IMR-90 (cell line): ENCODE measurements at regions not wholly inside any gene's neighbourhood (a gene's known extent, or its start where the extent isn't known, plus 50 kb on each side); places are given as distances from the start of the nearest gene placed in this dataset.

Experiments used
- ATAC-seq: fragments of 200-7000 bp; cut with Tn5 transposase; 2 replicates; pipeline ENCODE4 v1.9.1; 2020; ENCODE audit warnings: low read depth, mild to moderate bottlenecking, moderate library complexity
- BruUV-seq: library from RNA; stranded (reverse); fragments of 400-500 nt; replicated peaks from 2 replicates; lab custom pipeline; 2021; lab: Mats Ljungman, UMichigan
- CTCF ChIA-PET: fragments of 300-600 bp; formaldehyde crosslinking; extraction: SDS; loops from one replicate; lab custom pipeline; 2021; ENCODE audit warnings: antibody characterized with exemption; lab: Yijun Ruan, JAX
- POLR2A ChIA-PET: fragments of 300-600 bp; sonication (Branson Sonifier 250); formaldehyde crosslinking; loops from one replicate; lab custom pipeline; 2022; ENCODE audit warnings: antibody characterized with exemption; ENCODE audit not compliant: unreplicated experiment; lab: Charles Lee
- DNase-seq: peaks from one replicate; pipeline ENCODE4 v3.0.0; 2013
- H2AFZ ChIP-seq: replicated peaks from 2 replicates; pipeline ENCODE3; 2013; ENCODE audit warnings: low read length, mild to moderate bottlenecking; ENCODE audit not compliant: poor library complexity
- H2AK5ac ChIP-seq: 2 replicates; pipeline ENCODE4 v1.6.1; 2013; ENCODE audit warnings: low read depth, low read length, inconsistent platforms
- H2AK9ac ChIP-seq: replicated peaks from 2 replicates; pipeline ENCODE3; 2013; ENCODE audit warnings: mild to moderate bottlenecking, low read depth, low read length, moderate library complexity; ENCODE audit not compliant: poor library complexity
- H2BK120ac ChIP-seq: 2 replicates; pipeline ENCODE4 v1.6.1; 2013; ENCODE audit warnings: low read depth, low read length, inconsistent platforms
- H2BK15ac ChIP-seq: 3 replicates; pipeline ENCODE4 v1.6.1; 2013; ENCODE audit warnings: low read depth, low read length, inconsistent platforms
- H2BK20ac ChIP-seq: 2 replicates; pipeline ENCODE4 v1.6.1; 2013; ENCODE audit warnings: low read depth, mild to moderate bottlenecking, inconsistent platforms, low read length, moderate library complexity
- H2BK5ac ChIP-seq: 2 replicates; pipeline ENCODE4 v1.6.1; 2013; ENCODE audit warnings: mild to moderate bottlenecking, low read depth, low read length, inconsistent platforms; ENCODE audit not compliant: poor library complexity, severe bottlenecking
- H3K14ac ChIP-seq: replicated peaks from 2 replicates; pipeline ENCODE4 v1.6.1; 2013; ENCODE audit warnings: low read depth, low read length, inconsistent platforms
- H3K18ac ChIP-seq: 2 replicates; pipeline ENCODE4 v1.6.1; 2013; ENCODE audit warnings: low read depth, low read length, control low read depth
- H3K23ac ChIP-seq: 2 replicates; pipeline ENCODE4 v1.6.1; 2013; ENCODE audit warnings: low read depth, low read length, inconsistent platforms
- H3K27ac ChIP-seq: 2 replicates; pipeline ENCODE4 v1.5.1; 2013; ENCODE audit warnings: mild to moderate bottlenecking, control low read depth, low read length; ENCODE audit not compliant: insufficient read depth
- H3K27me3 ChIP-seq: 2 replicates; pipeline ENCODE4 v1.6.1; 2013; ENCODE audit warnings: low read length; ENCODE audit not compliant: control insufficient read depth, insufficient read depth
- H3K36me3 ChIP-seq: 2 replicates; pipeline ENCODE4 v1.6.1; 2013; ENCODE audit warnings: low read length, mixed read lengths; ENCODE audit not compliant: control insufficient read depth, insufficient read depth
- H3K4ac ChIP-seq: 2 replicates; pipeline ENCODE4 v1.6.1; 2013; ENCODE audit warnings: low read depth, low read length, inconsistent platforms
- H3K4me1 ChIP-seq: 2 replicates; pipeline ENCODE4 v1.6.1; 2013; ENCODE audit warnings: low read length, mixed read lengths; ENCODE audit not compliant: control insufficient read depth, insufficient read depth
- H3K4me2 ChIP-seq: 2 replicates; pipeline ENCODE4 v1.6.1; 2013; ENCODE audit warnings: low read depth, mild to moderate bottlenecking, control low read depth, low read length, moderate library complexity
- H3K4me3 ChIP-seq: 2 replicates; pipeline ENCODE4 v1.5.1; 2013; ENCODE audit warnings: low read depth, mild to moderate bottlenecking, control low read depth, low read length, moderate library complexity; ENCODE audit not compliant: insufficient read depth
- H3K56ac ChIP-seq: 2 replicates; pipeline ENCODE4 v1.6.1; 2013; ENCODE audit warnings: low read length, inconsistent platforms; ENCODE audit not compliant: insufficient read depth; ENCODE audit errors: extremely low read depth
- H3K79me1 ChIP-seq, 2 experiments: 2 replicates each; pipeline ENCODE4 v1.6.1; 2013; ENCODE audit warnings: low read length in 2 of 2, inconsistent platforms in 1 of 2, low read depth in 1 of 2
- H3K9ac ChIP-seq: 2 replicates; pipeline ENCODE4 v1.6.1; 2013; ENCODE audit warnings: low read depth, low read length, control low read depth
- H3K9me1 ChIP-seq: 2 replicates; pipeline ENCODE4 v1.6.1; 2013; ENCODE audit warnings: low read length, inconsistent platforms; ENCODE audit not compliant: insufficient read depth
- H3K9me3 ChIP-seq: 2 replicates; pipeline ENCODE4 v1.6.1; 2013; ENCODE audit warnings: low read length; ENCODE audit not compliant: control insufficient read depth, insufficient read depth
- H4K20me1 ChIP-seq: 2 replicates; pipeline ENCODE4 v1.6.1; 2013; ENCODE audit warnings: low read length, inconsistent platforms; ENCODE audit not compliant: insufficient read depth
- H4K5ac ChIP-seq: 2 replicates; pipeline ENCODE4 v1.6.1; 2013; ENCODE audit warnings: mild to moderate bottlenecking, low read depth, low read length, control low read depth
- H4K8ac ChIP-seq, 2 experiments: 2 replicates each; pipeline ENCODE4 v1.6.1; 2013; ENCODE audit warnings: low read depth in 2 of 2, low read length in 2 of 2, control low read depth in 1 of 2, inconsistent platforms in 1 of 2
- H4K91ac ChIP-seq: 2 replicates; pipeline ENCODE4 v1.6.1; 2013; ENCODE audit warnings: low read depth, low read length, inconsistent platforms; ENCODE audit not compliant: insufficient read depth
- CEBPB ChIP-seq: IDR thresholded peaks from 2 replicates; pipeline ENCODE4 v1.6.1; 2012; ENCODE audit warnings: low read depth, low read length, improper control_type of control experiment
- CHD1 ChIP-seq: IDR thresholded peaks from 2 replicates; pipeline ENCODE4 v1.6.1; 2012; ENCODE audit warnings: low read depth, low read length, improper control_type of control experiment
- FOS ChIP-seq: fragments of 150-350 bp; IDR thresholded peaks from 2 replicates; pipeline ENCODE4 v1.6.1; 2016; ENCODE audit warnings: low read depth, low read length
- POLR2A ChIP-seq: IDR thresholded peaks from 2 replicates; pipeline ENCODE4 v1.6.1; 2012; ENCODE audit warnings: mild to moderate bottlenecking, low read depth, low read length
- RAD21 ChIP-seq: IDR thresholded peaks from 2 replicates; pipeline ENCODE4 v1.6.1; 2012; ENCODE audit warnings: low read length, improper control_type of control experiment
- RFX5 ChIP-seq: IDR thresholded peaks from 2 replicates; pipeline ENCODE4 v1.8.0; 2012; ENCODE audit warnings: low read depth, mild to moderate bottlenecking, low read length, moderate library complexity
- SMC3 ChIP-seq: fragments of 150-350 bp; IDR thresholded peaks from 2 replicates; pipeline ENCODE4 v1.6.1; 2016; ENCODE audit warnings: low read depth, mild to moderate bottlenecking, antibody characterized with exemption, low read length, moderate library complexity
- WGBS, 2 experiments: methylation state at CpG; one replicate each; pipeline versions ENCODE4 v1.1.5 to v1.1.7; 2013; ENCODE audit warnings: missing lambda C conversion rate in 2 of 2; ENCODE audit not compliant: insufficient read length in 1 of 2; ENCODE audit errors: extremely low coverage in 2 of 2; 5-methylcytosine and 5-hydroxymethylcytosine counted together
- dilution Hi-C: fragments of 300-500 bp; cut with HindIII; formaldehyde crosslinking; loops from one replicate; pipeline ENCODE4 v1.14.3; 2018; ENCODE audit warnings: low sequenced_read_pairs; ENCODE audit not compliant: unreplicated experiment
- in situ Hi-C: fragments of 300-500 bp; cut with MboI; formaldehyde crosslinking; loops from 3 replicates; pipeline ENCODE4 v1.14.3; 2019; ENCODE audit warnings: low sequenced_read_pairs, inconsistent platforms, mixed read lengths
- intact Hi-C: fragments of 100-400 bp; cut with micrococcal nuclease; formaldehyde crosslinking; loops from 2 replicates; pipeline ENCODE4 v1.10.0; 2022
- TF ChIP-seq, protein P1 (sequence below): fragments of 150-350 bp; IDR thresholded peaks from 2 replicates; pipeline ENCODE4 v1.6.1; 2017; ENCODE audit warnings: mild to moderate bottlenecking, antibody characterized with exemption, low read length, low read depth
- TF ChIP-seq, protein P2 (sequence below): conservative IDR thresholded peaks from 2 replicates; pipeline ENCODE4 v1.5.1; 2012; ENCODE audit warnings: mild to moderate bottlenecking, low read depth, low read length, improper control_type of control experiment

DNA sequence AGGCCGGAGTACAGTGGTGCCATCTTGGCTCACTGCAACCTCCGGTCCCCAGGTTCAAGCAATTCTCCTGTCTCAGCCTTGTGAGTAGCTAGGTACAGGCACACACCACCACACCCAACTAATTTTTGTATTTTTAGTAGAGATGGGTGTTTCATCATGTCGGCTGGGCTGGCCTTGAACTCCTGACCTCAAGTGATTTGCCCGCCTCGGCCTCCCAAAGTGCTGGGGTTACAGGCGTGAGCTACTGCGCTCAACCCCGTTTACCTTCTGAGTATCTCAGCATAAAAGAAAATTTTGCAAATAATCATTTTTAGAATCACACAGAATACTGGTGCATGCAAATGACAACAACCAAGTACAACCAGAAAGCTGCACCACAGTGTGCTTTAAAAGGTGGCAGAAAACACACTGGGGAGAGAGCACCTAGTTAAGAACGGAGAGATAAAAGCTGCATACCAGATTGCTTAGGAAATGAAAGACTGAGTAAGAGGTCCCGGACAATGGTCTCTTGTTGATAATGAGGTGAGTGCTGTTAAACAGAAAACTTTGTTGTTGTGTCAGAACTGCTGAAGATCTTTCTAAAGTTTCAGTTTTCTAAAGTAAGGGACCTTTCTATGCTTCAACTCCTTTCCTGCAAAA is 189.6 kb downstream of the ACTR3 start:
- no peak overlapping the region for H2AK9ac ChIP-seq
- H2BK120ac ChIP-seq: no peak overlapping the region
- H3K4me3 ChIP-seq: no peak overlapping the region
- H3K79me1 ChIP-seq: no peaks in the 10 kb centered on the region
- WGBS, 2 experiments: 45% methylated on average over 4 of the region's 10 CpGs; no CpG with 5 or more reads in 1 of the 2 experiments
- H3K9me3 ChIP-seq: no peaks in the 10 kb centered on the region
- H3K56ac ChIP-seq: no peak overlapping the region
- H3K14ac ChIP-seq: no peak overlapping the region
- DNase-seq (no peak), ATAC-seq (no peak)
- CTCF ChIA-PET: no interaction called here
- H3K4me1 ChIP-seq: no peaks in the 10 kb centered on the region
- intact Hi-C loops (no loop called here), in situ Hi-C loops (no loop called here), dilution Hi-C loops (no loop called here)
- no peak overlapping the region for H2AK5ac ChIP-seq
- no peak overlapping the region for H2BK15ac ChIP-seq
- POLR2A ChIA-PET: no interaction called here
- no peak overlapping the region for H3K9ac ChIP-seq
- no peak overlapping the region for H3K4me2 ChIP-seq
- H2AFZ ChIP-seq: no peak overlapping the region
- TF ChIP-seq RAD21 (no peak), SMC3 (no peak), POLR2A (no peak), FOS (no peak), CEBPB (no peak), CHD1 (no peak), RFX5 (no peak)
- TF ChIP-seq, protein P1, sequence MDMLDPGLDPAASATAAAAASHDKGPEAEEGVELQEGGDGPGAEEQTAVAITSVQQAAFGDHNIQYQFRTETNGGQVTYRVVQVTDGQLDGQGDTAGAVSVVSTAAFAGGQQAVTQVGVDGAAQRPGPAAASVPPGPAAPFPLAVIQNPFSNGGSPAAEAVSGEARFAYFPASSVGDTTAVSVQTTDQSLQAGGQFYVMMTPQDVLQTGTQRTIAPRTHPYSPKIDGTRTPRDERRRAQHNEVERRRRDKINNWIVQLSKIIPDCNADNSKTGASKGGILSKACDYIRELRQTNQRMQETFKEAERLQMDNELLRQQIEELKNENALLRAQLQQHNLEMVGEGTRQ: no peak
- TF ChIP-seq, protein P2, sequence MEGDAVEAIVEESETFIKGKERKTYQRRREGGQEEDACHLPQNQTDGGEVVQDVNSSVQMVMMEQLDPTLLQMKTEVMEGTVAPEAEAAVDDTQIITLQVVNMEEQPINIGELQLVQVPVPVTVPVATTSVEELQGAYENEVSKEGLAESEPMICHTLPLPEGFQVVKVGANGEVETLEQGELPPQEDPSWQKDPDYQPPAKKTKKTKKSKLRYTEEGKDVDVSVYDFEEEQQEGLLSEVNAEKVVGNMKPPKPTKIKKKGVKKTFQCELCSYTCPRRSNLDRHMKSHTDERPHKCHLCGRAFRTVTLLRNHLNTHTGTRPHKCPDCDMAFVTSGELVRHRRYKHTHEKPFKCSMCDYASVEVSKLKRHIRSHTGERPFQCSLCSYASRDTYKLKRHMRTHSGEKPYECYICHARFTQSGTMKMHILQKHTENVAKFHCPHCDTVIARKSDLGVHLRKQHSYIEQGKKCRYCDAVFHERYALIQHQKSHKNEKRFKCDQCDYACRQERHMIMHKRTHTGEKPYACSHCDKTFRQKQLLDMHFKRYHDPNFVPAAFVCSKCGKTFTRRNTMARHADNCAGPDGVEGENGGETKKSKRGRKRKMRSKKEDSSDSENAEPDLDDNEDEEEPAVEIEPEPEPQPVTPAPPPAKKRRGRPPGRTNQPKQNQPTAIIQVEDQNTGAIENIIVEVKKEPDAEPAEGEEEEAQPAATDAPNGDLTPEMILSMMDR: no peak
- no peak overlapping the region for H2BK5ac ChIP-seq
- H3K23ac ChIP-seq: no peak overlapping the region
- H3K27ac ChIP-seq: no peak overlapping the region
- H4K8ac ChIP-seq: no peak overlapping the region
- H4K91ac ChIP-seq: no peak overlapping the region
- no peaks in the 10 kb centered on the region for H3K9me1 ChIP-seq
- H4K5ac ChIP-seq: no peak overlapping the region
- no peaks in the 10 kb centered on the region for H4K20me1 ChIP-seq
- H3K18ac ChIP-seq: no peak overlapping the region
- no peak overlapping the region for H2BK20ac ChIP-seq
- no peak overlapping the region for H3K4ac ChIP-seq
- no TSS peak for BruUV-seq
- H3K27me3 ChIP-seq: no peaks in the 10 kb centered on the region
- no peaks in the 10 kb centered on the region for H3K36me3 ChIP-seq
